ENCODE measurements at regions not wholly inside any gene's neighbourhood (a gene's known extent, or its start where the extent isn't known, plus 50 kb on each side); places are given as distances from the start of the nearest gene placed in this dataset.

DNA sequence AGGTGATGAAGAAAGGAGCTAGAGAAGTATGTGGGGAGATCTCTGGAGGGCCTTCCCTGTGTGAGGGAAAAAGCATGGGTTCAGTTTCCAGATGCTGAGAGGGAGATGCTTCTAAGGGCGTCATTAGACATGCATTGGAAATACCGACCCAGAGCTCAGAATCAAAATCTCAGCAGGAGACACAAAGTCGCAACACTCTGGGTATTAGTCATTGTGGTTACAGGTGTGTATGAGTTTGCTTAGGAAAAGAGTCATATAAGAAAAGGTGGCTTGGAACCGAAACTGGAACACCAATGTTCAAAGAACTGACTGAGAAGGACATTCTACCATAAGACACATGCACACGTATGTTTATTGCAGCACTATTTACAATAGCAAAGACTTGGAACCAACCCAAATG, 477.1 kb downstream of the FBXO15 start:
- no peak overlapping the region for H3K4me3 ChIP-seq (ENCODE audit: low read depth, low read length)
- DNase-seq (ENCODE audit: low read depth), result no peak

DNA sequence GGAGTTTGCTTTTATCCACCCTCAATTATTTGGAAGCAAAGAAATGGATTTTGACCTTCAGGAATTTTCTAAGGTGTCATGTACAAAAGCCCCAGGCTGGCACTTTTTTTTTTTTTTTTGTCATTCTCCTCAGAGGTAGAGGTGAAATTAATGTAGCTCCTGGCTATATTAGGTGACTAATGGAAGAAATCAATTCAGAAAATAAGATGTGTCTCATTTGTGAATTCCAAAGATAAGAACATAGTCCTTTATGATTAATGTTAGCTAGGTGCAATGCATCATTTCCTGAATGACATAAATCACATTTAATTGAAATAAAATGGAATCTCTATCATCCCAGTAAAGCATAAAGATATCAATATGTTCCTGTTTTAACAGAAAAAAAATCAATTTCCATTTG, 477.6 kb downstream of the FBXO15 start:
- no peak overlapping the region for H3K4me3 ChIP-seq (ENCODE audit: low read depth, low read length)
- no peak for DNase-seq (ENCODE audit: low read depth)

DNA sequence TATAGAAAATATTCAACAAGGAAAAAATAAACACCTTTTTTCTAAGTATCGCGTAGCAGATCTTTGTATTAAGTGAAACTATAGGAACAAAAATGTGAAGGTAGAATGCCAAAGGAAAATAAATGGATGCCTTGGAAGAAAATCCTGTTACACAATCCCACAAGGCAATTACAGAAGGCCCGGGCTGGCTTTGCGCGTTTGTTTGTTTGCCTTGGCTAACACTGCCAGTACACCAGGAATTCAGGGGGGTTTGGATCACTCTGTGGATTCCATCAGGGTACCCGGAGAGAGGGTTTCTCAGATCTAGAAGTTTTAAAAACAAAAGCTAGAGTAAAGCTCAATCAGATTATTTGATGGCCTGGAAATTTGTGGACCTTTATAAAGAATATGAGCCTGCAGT, 478.3 kb downstream of the FBXO15 start:
- DNase-seq (ENCODE audit: low read depth), result peak; percentile 56
- H3K4me3 ChIP-seq (ENCODE audit: low read depth, low read length), result no peak overlapping the region

DNA sequence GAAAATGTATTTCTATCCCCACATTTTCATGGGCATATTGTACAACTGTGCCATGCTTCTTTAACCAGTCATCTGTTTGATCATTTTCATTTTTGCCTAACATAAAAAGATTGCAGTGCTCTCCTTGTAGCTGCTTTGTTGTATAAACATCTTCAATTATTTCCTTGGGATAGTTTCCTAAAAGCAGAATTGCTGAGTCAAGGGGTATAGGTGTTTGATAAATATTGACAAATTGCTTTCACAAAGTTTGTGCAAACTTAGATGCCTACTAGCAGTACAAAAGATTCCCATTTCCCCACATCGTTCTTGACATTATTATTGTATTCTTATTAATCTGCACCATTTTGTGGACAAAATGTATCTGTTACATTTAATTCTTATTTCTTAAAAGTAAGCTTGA, 479.6 kb downstream of the FBXO15 start:
- DNase-seq (ENCODE audit: low read depth), result no peak
- no peak overlapping the region for H3K4me3 ChIP-seq (ENCODE audit: low read depth, low read length)

DNA sequence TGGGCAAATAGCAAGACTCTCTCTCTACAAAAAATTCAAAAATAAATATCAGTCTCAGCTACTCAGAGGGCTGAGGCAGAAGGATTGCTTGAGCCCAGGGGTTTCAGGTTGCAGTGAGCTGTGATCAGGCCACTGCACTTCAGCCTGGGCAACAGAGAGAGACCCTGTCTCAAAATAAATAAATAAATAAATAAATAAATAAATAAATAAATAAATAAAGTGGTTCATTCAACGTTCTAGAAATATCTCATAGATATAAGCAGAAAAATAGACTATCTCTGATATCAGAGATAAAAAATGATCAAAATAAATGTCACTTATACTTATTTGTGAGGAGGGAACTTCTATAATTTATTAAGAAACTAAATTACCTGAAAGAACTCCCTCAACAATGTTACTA, 480.9 kb downstream of the FBXO15 start:
- no peak for DNase-seq (ENCODE audit: low read depth)
- H3K4me3 ChIP-seq (ENCODE audit: low read depth, low read length), result no peak overlapping the region

DNA sequence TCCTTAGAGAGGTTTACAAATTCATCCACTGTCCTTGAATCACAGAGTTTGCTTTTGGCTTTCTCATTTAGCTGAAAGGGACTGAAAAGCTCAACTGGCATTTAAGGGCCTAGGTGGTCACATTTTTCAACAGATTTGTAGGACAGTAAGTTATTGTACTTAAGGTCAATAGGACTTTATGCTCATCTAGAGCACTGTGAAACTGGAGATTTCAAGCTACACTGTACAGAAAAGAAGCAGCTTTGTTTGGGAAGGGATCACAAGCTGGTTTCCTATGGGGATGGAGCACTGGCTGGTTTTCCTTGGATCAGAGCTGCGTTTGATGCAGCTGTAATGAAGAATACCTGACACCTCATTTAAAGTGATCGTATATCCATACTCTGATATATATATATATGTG, 482.7 kb downstream of the FBXO15 start:
- no peak for DNase-seq (ENCODE audit: low read depth)
- no peak overlapping the region for H3K4me3 ChIP-seq (ENCODE audit: low read depth, low read length)

DNA sequence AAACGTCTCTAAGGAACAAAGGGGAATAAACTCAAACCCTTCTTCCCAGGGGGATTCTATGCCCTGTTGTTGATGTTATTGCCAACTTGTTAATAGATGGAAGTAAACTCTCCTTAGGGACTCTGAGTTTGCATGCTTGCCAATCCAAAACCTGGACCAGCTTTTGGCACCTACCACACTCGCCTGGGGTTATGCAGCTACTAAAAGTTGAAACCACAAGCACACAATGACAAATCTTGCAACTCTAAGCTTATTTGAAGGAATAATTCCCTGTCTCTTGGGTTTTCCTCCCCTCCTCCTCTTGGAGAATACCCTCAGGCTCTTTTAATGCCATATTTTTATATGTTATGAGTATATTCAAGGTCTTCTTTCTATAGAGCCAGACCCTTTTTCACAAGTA, 484.1 kb downstream of the FBXO15 start:
- DNase-seq (ENCODE audit: low read depth), result no peak
- no peak overlapping the region for H3K4me3 ChIP-seq (ENCODE audit: low read depth, low read length)

DNA sequence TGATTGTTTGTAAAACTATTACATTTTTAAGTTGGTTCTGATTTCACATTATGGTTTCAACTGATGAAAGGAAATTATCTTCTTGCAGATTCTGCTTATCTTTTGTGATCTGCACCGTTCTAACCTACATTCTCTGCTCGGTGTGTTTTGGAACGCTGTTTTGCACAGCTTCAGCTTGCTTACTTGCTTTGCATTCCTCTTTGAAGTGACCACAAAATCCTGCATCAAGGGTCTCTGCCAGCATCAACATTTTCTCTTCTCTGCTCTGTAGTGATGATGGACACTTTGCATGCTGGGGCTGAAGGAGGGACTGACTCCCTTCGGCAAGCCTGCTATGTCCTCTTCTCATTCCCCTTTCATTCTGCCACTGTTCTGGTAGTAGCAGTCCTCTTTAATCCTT, 485.2 kb downstream of the FBXO15 start:
- no peak overlapping the region for H3K4me3 ChIP-seq (ENCODE audit: low read depth, low read length)
- no peak for DNase-seq (ENCODE audit: low read depth)

DNA sequence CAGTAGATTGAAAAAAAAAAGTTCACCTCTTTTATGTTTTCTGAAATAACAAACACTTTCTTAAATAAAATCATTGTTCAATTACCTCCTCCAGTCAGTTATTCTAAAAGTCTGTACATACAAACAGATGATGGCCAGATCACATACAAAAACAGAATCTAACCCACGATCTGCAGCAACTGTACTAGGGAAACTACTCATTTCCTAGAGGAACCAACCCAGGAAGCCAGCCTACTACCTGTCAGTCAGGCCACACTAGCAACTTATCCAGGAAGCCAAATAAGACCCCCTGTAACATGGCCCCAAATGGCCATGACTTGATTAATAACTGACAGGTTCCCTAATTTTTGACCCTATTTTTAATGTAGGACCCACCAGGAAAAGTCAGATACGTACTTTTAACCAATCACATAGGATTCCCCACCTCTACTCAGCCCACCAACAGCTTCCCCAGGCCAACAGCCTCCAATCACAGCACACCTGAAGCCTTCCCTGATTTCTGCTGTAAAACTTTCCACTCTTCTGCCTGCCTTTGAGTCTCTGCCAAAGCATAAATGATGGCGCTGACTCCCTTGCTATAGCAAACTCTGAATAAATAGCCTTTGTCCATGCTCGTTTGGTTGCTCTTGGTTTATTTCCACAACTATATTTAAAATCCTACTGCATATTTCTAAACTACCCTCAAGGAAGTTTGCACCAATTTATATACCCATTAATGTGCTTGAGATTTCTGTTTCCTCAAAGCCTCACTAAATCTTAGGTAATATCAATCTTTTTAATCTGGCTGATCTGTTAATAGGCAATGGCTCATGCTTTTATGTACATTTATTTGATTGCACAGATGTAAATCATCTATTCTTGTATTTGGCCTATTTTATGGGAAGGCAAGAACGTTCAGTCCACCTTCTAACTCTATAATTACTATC, 486.4 kb downstream of the FBXO15 start:
- no peak overlapping the region for H3K4me3 ChIP-seq (ENCODE audit: low read depth, low read length)
- DNase-seq (ENCODE audit: low read depth), result no peak

DNA sequence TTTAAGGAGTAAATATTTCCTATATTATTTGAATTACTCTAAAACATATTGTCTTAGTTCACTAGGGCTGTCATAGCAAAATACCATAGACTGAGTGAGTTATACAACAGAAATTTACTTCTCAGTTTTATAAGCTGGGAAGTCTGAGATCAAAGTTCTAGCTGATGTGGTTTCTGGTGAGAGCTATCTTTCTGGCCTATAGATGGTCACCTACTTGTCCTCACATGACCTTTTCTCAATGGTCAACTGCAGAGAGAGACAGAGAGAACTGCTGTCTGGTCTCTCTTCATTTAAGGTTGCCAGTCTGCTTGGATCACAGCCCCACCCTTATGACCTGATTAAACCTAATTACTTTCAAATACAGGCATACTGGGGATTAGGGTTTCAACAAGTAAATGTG, 490.9 kb downstream of the FBXO15 start:
- no peak for DNase-seq (ENCODE audit: low read depth)
- H3K4me3 ChIP-seq (ENCODE audit: low read depth, low read length), result no peak overlapping the region

DNA sequence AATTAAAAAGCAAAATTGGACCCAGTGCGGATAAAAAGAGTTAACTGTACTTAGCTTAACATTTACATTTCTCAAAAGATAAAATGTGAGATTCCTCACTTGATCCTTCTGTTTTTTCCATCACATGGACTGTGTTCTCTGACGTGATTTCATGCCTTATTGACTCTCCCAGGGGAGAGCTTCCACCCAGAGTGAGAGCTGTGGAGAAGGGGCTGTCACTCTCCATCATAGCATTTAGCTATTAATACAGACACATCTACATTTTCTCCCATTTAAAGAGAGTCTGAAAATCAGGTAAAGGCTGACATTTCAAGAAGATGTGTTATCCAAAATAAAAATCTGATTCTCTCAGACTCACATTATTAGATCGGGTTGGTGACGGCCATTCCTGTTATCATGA, 493.8 kb downstream of the FBXO15 start:
- no peak for DNase-seq (ENCODE audit: low read depth)
- H3K4me3 ChIP-seq (ENCODE audit: low read depth, low read length), result no peak overlapping the region

DNA sequence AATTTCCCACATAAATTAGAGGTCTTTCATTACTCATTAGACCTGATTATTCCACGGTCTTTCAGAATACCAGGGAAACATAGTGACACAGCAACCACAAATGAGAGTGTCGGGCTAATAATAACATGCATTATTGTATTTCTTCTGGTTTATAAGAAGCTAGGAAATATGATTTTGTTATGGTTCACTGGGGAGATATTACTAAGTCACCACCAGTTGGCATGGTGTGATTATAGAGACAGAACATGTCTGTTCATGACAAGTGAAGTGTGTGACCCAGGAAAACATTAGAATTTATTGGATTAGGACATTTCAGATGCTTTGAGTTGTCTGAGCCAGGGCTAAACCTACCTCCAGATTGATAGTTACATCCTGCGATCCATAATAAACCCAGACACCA, 494.4 kb downstream of the FBXO15 start:
- no peak for DNase-seq (ENCODE audit: low read depth)
- H3K4me3 ChIP-seq (ENCODE audit: low read depth, low read length), result no peak overlapping the region

DNA sequence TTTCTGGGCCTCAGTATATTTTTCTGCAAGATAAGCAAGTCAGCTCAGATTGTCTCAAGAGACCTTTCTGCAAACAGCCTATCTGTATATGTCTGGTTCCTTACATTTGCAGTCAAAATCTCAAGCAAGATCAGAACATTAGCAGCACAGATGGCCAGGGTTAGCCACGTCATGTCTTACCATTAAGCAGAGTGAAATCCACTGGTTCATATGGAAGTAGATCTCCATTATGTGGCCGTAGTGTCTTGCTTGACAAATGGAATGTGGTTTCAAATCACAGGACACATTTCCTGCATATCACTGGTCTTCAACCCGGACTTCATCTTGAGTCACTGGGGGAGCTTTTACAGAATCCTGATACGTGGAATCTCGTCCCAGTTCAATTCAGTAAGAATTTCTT, 500.2 kb downstream of the FBXO15 start:
- no peak for DNase-seq (ENCODE audit: low read depth)
- H3K4me3 ChIP-seq (ENCODE audit: low read depth, low read length), result no peak overlapping the region

DNA sequence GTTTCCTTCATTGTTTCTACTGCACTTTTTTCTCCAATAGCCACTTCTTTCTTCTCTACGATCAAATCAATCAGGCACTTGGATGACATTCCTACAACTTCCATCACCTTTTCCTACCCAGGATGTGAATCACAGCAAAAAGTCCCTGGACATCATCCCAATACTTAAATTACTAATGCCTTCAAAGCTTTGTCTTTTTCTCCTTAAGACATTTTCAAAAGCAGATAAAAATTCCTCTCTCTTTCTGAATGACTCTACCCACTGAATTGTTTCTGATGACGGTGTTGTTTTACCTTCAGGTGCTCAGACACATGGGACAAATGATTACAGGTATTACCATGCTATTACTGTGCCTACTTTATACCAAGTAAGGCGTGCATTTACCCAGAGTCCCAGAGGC, 500.9 kb downstream of the FBXO15 start:
- DNase-seq (ENCODE audit: low read depth), result peak; percentile 29
- no peak overlapping the region for H3K4me3 ChIP-seq (ENCODE audit: low read depth, low read length)

DNA sequence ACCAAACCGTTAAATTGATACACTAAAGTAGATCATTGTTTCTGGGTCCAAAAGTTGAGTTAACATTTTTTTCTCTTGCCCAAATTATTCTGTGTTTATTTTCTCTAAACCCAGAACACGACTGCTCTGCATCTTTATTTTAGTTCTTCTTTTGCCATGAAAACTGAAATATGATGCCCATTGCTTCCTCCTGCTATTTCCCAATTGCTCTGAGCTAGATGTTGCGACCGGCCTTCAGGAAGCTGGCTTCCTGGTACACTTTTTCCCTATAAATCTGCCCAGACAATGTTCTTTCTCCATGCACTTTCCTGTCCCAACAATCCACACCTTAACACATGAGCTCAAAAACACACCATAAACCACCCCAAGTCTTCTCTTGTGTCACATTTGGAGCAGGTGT, 501.4 kb downstream of the FBXO15 start:
- H3K4me3 ChIP-seq (ENCODE audit: low read depth, low read length), result no peak overlapping the region
- DNase-seq (ENCODE audit: low read depth), result no peak

DNA sequence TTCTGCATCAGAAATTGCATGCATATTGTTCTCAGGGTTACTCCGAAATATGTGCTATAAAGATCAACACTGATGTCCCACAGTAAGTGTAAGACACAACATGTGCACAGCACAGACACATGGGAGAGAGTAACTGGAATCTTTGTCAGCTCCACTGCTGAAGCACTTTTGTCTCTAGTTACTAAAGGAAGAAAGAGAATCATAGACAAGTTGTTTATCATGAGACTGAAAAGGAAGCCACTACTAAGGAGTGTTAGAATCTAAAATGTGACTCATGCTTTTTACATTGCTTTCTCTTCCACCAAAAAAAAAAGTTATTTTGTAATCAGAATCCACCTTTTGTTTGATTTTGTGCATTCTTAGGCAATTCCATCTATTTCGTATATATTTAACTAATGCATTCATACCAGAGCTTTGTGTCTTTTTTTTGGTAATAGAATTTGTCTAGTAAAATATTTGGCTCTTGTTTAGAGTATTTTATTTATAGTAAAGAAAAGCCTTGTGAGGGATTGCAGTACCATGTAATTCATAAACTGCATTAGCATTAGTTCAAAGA, 502.4 kb downstream of the FBXO15 start:
- H3K4me3 ChIP-seq (ENCODE audit: low read depth, low read length), result no peak overlapping the region
- no peak for DNase-seq (ENCODE audit: low read depth)

DNA sequence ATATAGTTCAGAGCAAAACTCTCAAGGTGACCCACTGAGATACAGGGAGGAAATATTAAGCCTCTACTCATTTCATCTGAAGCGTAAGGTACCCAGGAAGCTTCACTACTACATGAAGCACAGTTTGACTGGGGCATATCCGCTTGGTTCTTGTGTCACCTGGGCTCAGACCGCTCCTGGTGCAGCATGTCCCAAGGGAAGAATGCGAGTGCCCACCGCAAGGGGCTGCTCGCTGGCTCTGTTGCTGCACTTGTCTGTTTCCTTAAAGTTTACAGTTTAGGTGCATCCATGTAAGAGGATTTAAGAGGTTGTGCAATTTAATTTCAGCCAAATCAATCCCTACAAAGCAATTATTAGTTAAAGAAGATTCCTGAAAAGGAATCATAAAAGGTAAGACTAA, 507.8 kb downstream of the FBXO15 start:
- DNase-seq (ENCODE audit: low read depth), result no peak
- no peak overlapping the region for H3K4me3 ChIP-seq (ENCODE audit: low read depth, low read length)

DNA sequence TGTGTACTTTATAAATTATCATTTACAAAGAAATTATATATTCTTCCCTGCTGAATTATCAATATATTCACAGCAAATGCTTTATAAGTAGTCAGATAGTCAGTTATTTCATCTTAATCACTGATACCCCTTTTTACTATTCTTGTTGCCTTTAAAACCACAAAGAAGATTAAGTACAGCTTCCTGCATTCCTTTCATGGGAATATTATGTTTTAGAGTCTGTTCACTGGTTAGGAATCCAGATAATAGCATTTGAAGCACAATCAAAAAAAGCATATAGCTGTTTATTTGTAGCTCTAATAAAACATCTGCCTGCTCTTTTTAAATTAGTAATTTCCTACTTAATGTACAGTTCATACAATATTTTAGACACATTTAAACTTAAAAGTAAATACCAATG, 508.9 kb downstream of the FBXO15 start:
- H3K4me3 ChIP-seq (ENCODE audit: low read depth, low read length), result no peak overlapping the region
- DNase-seq (ENCODE audit: low read depth), result no peak

DNA sequence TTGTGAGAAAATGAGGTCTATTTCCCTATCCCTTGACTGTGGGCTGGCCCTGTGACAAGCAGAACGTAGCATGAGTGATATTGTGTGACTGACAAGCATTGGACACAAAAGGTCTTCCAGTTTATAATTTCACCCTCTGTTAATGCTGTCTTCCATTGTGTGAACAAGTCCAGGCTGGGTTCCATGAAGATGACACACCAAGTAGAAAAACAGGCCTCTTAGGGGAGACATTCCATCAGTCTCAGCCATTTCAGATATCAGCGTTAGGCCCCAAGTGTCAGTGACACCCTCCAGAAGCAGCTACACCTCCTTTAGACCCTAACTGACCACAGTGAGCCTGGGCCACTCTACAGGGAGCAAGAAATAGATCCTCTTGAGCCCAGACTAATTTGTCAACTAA, 511.3 kb downstream of the FBXO15 start:
- DNase-seq (ENCODE audit: low read depth), result no peak
- no peak overlapping the region for H3K4me3 ChIP-seq (ENCODE audit: low read depth, low read length)

DNA sequence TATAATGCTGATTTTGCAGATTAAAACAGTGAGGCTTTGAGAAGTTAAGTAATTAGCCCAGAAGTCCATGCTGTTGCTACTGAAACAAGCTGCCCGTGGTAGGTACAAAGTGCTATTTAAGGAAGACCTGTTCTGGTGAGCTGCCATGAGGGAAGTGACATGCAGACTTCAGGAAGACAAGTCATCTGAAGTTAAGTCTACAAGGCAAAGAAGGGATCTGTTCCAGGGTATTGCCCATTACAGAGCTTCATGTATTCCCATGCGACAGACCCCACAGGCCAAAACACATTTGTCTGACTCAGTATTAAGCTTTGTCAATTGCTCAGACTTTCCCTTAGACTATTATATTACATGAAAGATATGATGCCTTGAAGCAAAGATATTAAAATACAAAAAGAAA, 520.8 kb downstream of the FBXO15 start:
- no peak for DNase-seq (ENCODE audit: low read depth)
- H3K4me3 ChIP-seq (ENCODE audit: low read depth, low read length), result no peak overlapping the region

DNA sequence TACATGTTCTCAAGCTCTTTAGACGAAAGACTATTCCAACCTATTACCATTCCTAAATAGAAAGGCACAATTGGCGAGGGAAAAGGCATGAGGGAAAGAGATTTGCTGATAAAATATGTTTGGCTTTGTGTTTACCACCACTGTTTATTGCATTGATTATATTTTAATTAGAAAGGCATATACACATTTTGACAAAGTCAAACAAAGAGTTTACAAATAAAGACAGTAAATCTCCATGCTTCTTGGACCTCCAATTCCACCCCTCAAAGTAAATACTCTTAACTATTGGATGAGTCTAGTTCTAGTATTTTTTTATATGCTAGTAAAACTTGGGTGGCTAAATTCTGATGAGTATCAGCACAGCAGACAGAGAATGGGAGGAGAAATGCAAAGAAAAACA, 521.4 kb downstream of the FBXO15 start:
- DNase-seq (ENCODE audit: low read depth), result no peak
- H3K4me3 ChIP-seq (ENCODE audit: low read depth, low read length), result no peak overlapping the region

Measured in skeletal muscle cell (primary cell).